AML-193 (cell line): ENCODE measurements at regions not wholly inside any gene's neighbourhood (a gene's known extent, or its start where the extent isn't known, plus 50 kb on each side); places are given as distances from the start of the nearest gene placed in this dataset.

Source experiments
- DNase-seq, 2 experiments: peaks; one replicate each; lab custom pipeline; 2025; lab: John Stamatoyannopoulos, UW

GRCh38 chr4:121227341-121227792 lies 63.2 kb upstream of the TNIP3 start:
- no peak for DNase-seq

- DNase-seq = no peak
Measured at GRCh38 chr4:121226362-121226761, 62.2 kb upstream of the TNIP3 start.

GRCh38 chr4:121221608-121222007 lies 57.5 kb upstream of the TNIP3 start:
- no peak for DNase-seq

- DNase-seq = no peak
Measured at GRCh38 chr4:121221201-121221600, 57.1 kb upstream of the TNIP3 start.

GRCh38 chr4:121220698-121221097 lies 56.6 kb upstream of the TNIP3 start:
- no peak for DNase-seq

GRCh38 chr4:121219227-121219626 lies 55.1 kb upstream of the TNIP3 start:
- DNase-seq = no peak

GRCh38 chr4:121217351-121217750 lies 53.2 kb upstream of the TNIP3 start:
- DNase-seq = no peak

- no peak for DNase-seq
Measured at GRCh38 chr4:121216461-121216860, 52.3 kb upstream of the TNIP3 start.

GRCh38 chr4:121213940-121214339 lies 49.8 kb upstream of the TNIP3 start:
- no peak for DNase-seq
